Osteoblast (primary cell): ENCODE measurements at regions not wholly inside any gene's neighbourhood (a gene's known extent, or its start where the extent isn't known, plus 50 kb on each side); places are given as distances from the start of the nearest gene placed in this dataset.
A peak's percentile ranks its signal among the peaks of the same experiment; 100 is the strongest.

Experiments used
- DNase-seq: peaks from one replicate; pipeline ENCODE4 v3.0.0; 2011; ENCODE audit warnings: low spot score, mixed read lengths; ENCODE audit not compliant: insufficient read length; ENCODE audit errors: missing footprints
- H2AFZ ChIP-seq: 2 replicates; pipeline ENCODE4 v1.6.0; 2011; ENCODE audit warnings: mild to moderate bottlenecking, low read length
- H3K27ac ChIP-seq: 2 replicates; pipeline ENCODE4 v1.5.1; 2011; ENCODE audit warnings: mild to moderate bottlenecking, low read depth, low read length, moderate library complexity
- H3K27me3 ChIP-seq: 2 replicates; pipeline ENCODE4 v1.6.0; 2012; ENCODE audit warnings: mild to moderate bottlenecking, control low read depth, inconsistent platforms, low read length, moderate library complexity; ENCODE audit not compliant: insufficient read depth
- H3K36me3 ChIP-seq: 2 replicates; pipeline ENCODE4 v1.5.1; 2011; ENCODE audit warnings: mild to moderate bottlenecking, low read length, control low read depth, moderate library complexity; ENCODE audit not compliant: insufficient read depth
- H3K4me1 ChIP-seq: 2 replicates; pipeline ENCODE4 v1.5.1; 2011; ENCODE audit warnings: mild to moderate bottlenecking, low read length, control low read depth, moderate library complexity; ENCODE audit not compliant: insufficient read depth
- H3K4me2 ChIP-seq: 2 replicates; pipeline ENCODE4 v1.6.0; 2011; ENCODE audit warnings: mild to moderate bottlenecking, low read length; ENCODE audit not compliant: insufficient read depth
- H3K4me3 ChIP-seq: fragments of 200-600 bp; sonication (generic); 3 replicates; pipeline ENCODE4 v1.5.1; 2012; ENCODE audit warnings: mild to moderate bottlenecking, low read length, inconsistent platforms; ENCODE audit not compliant: insufficient read depth
- H3K79me2 ChIP-seq: 2 replicates; pipeline ENCODE4 v1.6.0; 2012; ENCODE audit warnings: mild to moderate bottlenecking, low read length, control low read depth, inconsistent platforms; ENCODE audit not compliant: insufficient read depth
- H3K9me3 ChIP-seq: 2 replicates; pipeline ENCODE4 v1.5.1; 2011; ENCODE audit warnings: low read depth, low read length, control low read depth
- H4K20me1 ChIP-seq: 2 replicates; pipeline ENCODE4 v1.6.0; 2012; ENCODE audit warnings: mild to moderate bottlenecking, low read length, control low read depth; ENCODE audit not compliant: insufficient read depth
- CTCF ChIP-seq: IDR thresholded peaks from 2 replicates; pipeline ENCODE4 v1.5.1; 2011; ENCODE audit warnings: mild to moderate bottlenecking, low read depth, low read length, moderate library complexity; ENCODE audit errors: extremely low read depth

GRCh38 chr11:113613619-113614018 is 92.5 kb downstream of the TMPRSS5 start:
- Histone ChIP-seq H3K27me3 (no peaks in the 10 kb centered on the region), H4K20me1 (no peaks in the 10 kb centered on the region), H2AFZ (no peak overlapping the region), H3K4me3 (no peak overlapping the region), H3K9me3 (no peaks in the 10 kb centered on the region), H3K27ac (no peak overlapping the region), H3K36me3 (no peaks in the 10 kb centered on the region), H3K4me2 (no peak overlapping the region), H3K4me1 (peaks cover 14% of the 10 kb centered on the region), H3K79me2 (no peaks in the 10 kb centered on the region)
- DNase-seq, result no peak
- no peak for TF ChIP-seq CTCF

- no peak for TF ChIP-seq CTCF
- H3K4me2 ChIP-seq, result no peak overlapping the region
- peaks cover 10% of the 10 kb centered on the region for H3K27me3 ChIP-seq
- H3K4me3 ChIP-seq, result no peak overlapping the region
- H4K20me1 ChIP-seq, result no peaks in the 10 kb centered on the region
- H3K36me3 ChIP-seq, result no peaks in the 10 kb centered on the region
- peak; percentile 62 for DNase-seq
- H2AFZ ChIP-seq, result no peak overlapping the region
- no peak overlapping the region for H3K27ac ChIP-seq
- H3K4me1 ChIP-seq, result peaks cover 6% of the 10 kb centered on the region
- no peaks in the 10 kb centered on the region for H3K9me3 ChIP-seq
- H3K79me2 ChIP-seq, result no peaks in the 10 kb centered on the region
Observed at GRCh38 chr11:113604186-113604585, 101.9 kb downstream of the TMPRSS5 start.

- Histone ChIP-seq H3K27me3 (peaks cover 10% of the 10 kb centered on the region), H3K9me3 (no peaks in the 10 kb centered on the region), H3K4me3 (no peak overlapping the region), H3K36me3 (no peaks in the 10 kb centered on the region), H3K27ac (no peak overlapping the region), H3K79me2 (no peaks in the 10 kb centered on the region), H3K4me1 (peaks cover 6% of the 10 kb centered on the region), H3K4me2 (no peak overlapping the region), H2AFZ (no peak overlapping the region), H4K20me1 (no peaks in the 10 kb centered on the region)
- no peak for TF ChIP-seq CTCF
- peak; percentile 73 for DNase-seq
Observed at GRCh38 chr11:113603277-113604059, 102.6 kb downstream of the TMPRSS5 start.

GRCh38 chr11:113602483-113602882 is 103.6 kb downstream of the TMPRSS5 start:
- Histone ChIP-seq H3K4me2 (no peak overlapping the region), H3K36me3 (no peaks in the 10 kb centered on the region), H3K9me3 (no peaks in the 10 kb centered on the region), H3K27me3 (peaks cover 10% of the 10 kb centered on the region), H2AFZ (no peak overlapping the region), H3K79me2 (no peaks in the 10 kb centered on the region), H3K4me3 (no peak overlapping the region), H4K20me1 (no peaks in the 10 kb centered on the region), H3K4me1 (peaks cover 6% of the 10 kb centered on the region), H3K27ac (no peak overlapping the region)
- no peak for TF ChIP-seq CTCF
- DNase-seq, result no peak
